ENCODE measurements at regions not wholly inside any gene's neighbourhood (a gene's known extent, or its start where the extent isn't known, plus 50 kb on each side); places are given as distances from the start of the nearest gene placed in this dataset.

DNA sequence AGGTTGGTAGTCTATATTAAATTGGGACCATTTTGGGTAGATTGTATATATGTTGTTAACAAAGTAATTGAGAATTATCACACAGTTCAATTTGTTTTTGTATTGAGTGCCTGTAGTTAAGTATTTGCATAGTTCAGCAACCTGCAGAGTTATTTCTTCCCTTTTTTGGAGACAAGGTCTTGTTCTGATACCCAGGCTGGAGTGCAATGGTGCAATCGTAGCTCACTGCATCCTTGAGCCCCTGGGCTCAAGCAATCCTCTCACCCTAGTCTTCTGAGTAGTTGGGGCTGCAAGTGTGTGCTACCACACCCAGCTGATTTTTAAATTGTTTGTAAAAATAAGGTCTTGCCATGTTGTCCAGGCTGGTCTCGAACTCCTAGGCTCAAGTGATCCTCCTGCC is 250.5 kb downstream of the UTRN start:
- ChIA-PET CTCF (no interaction called here), POLR2A (no interaction called here)

DNA sequence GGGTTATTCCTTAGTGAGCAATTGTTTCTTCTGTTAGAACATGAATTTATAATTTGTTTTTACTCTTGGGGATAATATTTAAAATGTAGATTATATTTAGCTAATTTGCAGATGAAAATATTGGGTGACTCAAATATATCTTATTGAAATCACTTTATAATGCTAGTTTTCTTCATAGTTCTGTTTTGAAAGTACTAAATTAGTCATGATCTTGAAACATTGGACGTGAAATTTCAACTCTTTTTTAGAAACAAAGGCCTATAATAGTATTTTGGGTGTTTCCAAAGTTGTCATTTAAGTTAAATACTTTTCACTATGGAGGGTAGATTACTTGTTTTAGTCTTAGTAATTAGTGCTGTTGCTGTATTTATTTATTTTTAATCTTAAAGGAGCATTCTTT is 250.9 kb downstream of the UTRN start:
- ChIA-PET POLR2A (no interaction called here), CTCF (interaction anchor here (0.6 kb wide), 1 partner anchor 846 kb away, joined by 3 read pairs; no protein-coding TSS in a partner anchor)
- DNase-seq (ENCODE audit: extremely low spot score) = no peak
- no peak for TF ChIP-seq TARDBP (IDR thresholded peaks at IDR 0.05)
- TF ChIP-seq, protein P1, sequence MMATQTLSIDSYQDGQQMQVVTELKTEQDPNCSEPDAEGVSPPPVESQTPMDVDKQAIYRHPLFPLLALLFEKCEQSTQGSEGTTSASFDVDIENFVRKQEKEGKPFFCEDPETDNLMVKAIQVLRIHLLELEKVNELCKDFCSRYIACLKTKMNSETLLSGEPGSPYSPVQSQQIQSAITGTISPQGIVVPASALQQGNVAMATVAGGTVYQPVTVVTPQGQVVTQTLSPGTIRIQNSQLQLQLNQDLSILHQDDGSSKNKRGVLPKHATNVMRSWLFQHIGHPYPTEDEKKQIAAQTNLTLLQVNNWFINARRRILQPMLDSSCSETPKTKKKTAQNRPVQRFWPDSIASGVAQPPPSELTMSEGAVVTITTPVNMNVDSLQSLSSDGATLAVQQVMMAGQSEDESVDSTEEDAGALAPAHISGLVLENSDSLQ (IDR thresholded peaks at IDR 0.05) = no peak
- no peak for TF ChIP-seq FOXA1 (IDR thresholded peaks at IDR 0.05)
- no peak for TF ChIP-seq HDGF (IDR thresholded peaks at IDR 0.05; ENCODE audit: borderline replicate concordance)
- TF ChIP-seq CTBP1 (IDR thresholded peaks at IDR 0.05; ENCODE audit: borderline replicate concordance) = no peak
- TF ChIP-seq L3MBTL2 (conservative IDR thresholded peaks at IDR 0.05) = no peak
- no peak for TF ChIP-seq ELF4 (IDR thresholded peaks at IDR 0.05)
- TF ChIP-seq FOXK2 (IDR thresholded peaks at IDR 0.05) = no peak
- no peak for TF ChIP-seq ZNF384 (IDR thresholded peaks at IDR 0.05)
- TF ChIP-seq NFRKB (IDR thresholded peaks at IDR 0.05) = no peak
- TF ChIP-seq BHLHE40 (IDR thresholded peaks at IDR 0.05; ENCODE audit: borderline replicate concordance) = no peak
- TF ChIP-seq FOXM1 (IDR thresholded peaks at IDR 0.05; ENCODE audit: borderline replicate concordance) = no peak
- TF ChIP-seq ARNT (IDR thresholded peaks at IDR 0.05) = no peak
- no peak for TF ChIP-seq SP1 (IDR thresholded peaks at IDR 0.05)
- no peak for TF ChIP-seq SUZ12 (IDR thresholded peaks at IDR 0.05)
- no peak for TF ChIP-seq LEF1 (IDR thresholded peaks at IDR 0.05; ENCODE audit: borderline replicate concordance)

More for the DNA sequence above, 250.5 kb downstream of the UTRN start:
- no peak for TF ChIP-seq HDGF (IDR thresholded peaks at IDR 0.05; ENCODE audit: borderline replicate concordance)
- no peak for TF ChIP-seq L3MBTL2 (conservative IDR thresholded peaks at IDR 0.05)
- no peak for TF ChIP-seq LEF1 (IDR thresholded peaks at IDR 0.05; ENCODE audit: borderline replicate concordance)
- TF ChIP-seq FOXA1 (IDR thresholded peaks at IDR 0.05) = no peak
- no peak for TF ChIP-seq SP1 (IDR thresholded peaks at IDR 0.05)
- TF ChIP-seq, protein P1 (IDR thresholded peaks at IDR 0.05) = no peak
- no peak for TF ChIP-seq ARNT (IDR thresholded peaks at IDR 0.05)
- TF ChIP-seq NFRKB (IDR thresholded peaks at IDR 0.05) = no peak
- TF ChIP-seq ELF4 (IDR thresholded peaks at IDR 0.05) = no peak
- TF ChIP-seq CTBP1 (IDR thresholded peaks at IDR 0.05; ENCODE audit: borderline replicate concordance) = no peak
- no peak for TF ChIP-seq BHLHE40 (IDR thresholded peaks at IDR 0.05; ENCODE audit: borderline replicate concordance)
- no peak for TF ChIP-seq FOXM1 (IDR thresholded peaks at IDR 0.05; ENCODE audit: borderline replicate concordance)
- DNase-seq (ENCODE audit: extremely low spot score) = no peak

DNA sequence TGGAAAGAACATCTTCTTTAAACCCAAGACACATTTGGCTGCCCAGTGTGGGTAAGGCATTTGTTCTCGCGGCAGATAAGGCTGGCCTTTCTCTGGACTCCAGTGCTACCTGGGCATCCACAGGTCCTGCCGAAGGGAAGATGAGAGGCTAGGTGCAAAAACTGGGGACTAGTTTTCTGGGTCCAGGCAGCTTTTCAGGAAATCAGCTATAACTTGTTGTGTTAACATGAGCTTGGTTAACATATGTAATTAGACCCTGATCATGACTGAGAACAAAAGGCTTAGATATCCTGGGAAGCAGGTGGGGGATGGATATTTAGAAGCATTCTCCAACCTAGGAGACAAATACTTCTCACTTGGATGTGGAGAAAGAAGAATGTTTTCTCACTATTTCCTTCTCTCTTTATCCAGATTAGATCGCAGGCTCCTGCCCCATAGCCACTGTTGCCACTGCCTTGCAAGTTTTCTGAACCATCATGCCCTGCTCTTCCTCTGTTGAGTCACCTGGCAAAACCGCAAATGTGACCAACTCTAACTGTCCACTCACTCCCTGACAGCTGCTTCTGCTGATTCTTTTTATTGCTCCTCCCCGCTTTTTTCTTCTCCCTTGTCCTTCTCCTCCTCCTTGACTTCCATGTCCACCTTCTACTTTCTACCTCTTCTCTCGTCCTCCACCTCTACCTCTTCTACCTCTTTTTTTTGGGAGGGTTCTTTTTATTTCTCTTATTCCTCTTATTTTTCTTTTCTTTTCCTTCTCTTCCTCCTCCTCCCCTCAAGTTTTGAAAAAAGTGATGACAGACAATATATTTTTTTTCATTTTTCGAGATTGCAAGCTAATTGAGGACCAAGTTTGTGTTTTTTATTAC is 258.1 kb downstream of the UTRN start:
- DNase-seq (ENCODE audit: extremely low spot score) = no peak
- ChIA-PET CTCF (no interaction called here), POLR2A (no interaction called here)
- TF ChIP-seq ARNT (IDR thresholded peaks at IDR 0.05) = no peak
- TF ChIP-seq CTBP1 (IDR thresholded peaks at IDR 0.05; ENCODE audit: borderline replicate concordance) = no peak
- TF ChIP-seq L3MBTL2 (conservative IDR thresholded peaks at IDR 0.05) = no peak
- no peak for TF ChIP-seq TARDBP (IDR thresholded peaks at IDR 0.05)
- TF ChIP-seq, protein P1 (IDR thresholded peaks at IDR 0.05) = no peak
- TF ChIP-seq LEF1 (IDR thresholded peaks at IDR 0.05; ENCODE audit: borderline replicate concordance) = no peak
- TF ChIP-seq FOXM1 (IDR thresholded peaks at IDR 0.05; ENCODE audit: borderline replicate concordance) = no peak
- no peak for TF ChIP-seq SP1 (IDR thresholded peaks at IDR 0.05)
- TF ChIP-seq NFRKB (IDR thresholded peaks at IDR 0.05) = no peak
- no peak for TF ChIP-seq BHLHE40 (IDR thresholded peaks at IDR 0.05; ENCODE audit: borderline replicate concordance)
- no peak for TF ChIP-seq HDGF (IDR thresholded peaks at IDR 0.05; ENCODE audit: borderline replicate concordance)
- TF ChIP-seq FOXA1 (IDR thresholded peaks at IDR 0.05) = no peak
- TF ChIP-seq ELF4 (IDR thresholded peaks at IDR 0.05) = no peak
- no peak for TF ChIP-seq SUZ12 (IDR thresholded peaks at IDR 0.05)

DNA sequence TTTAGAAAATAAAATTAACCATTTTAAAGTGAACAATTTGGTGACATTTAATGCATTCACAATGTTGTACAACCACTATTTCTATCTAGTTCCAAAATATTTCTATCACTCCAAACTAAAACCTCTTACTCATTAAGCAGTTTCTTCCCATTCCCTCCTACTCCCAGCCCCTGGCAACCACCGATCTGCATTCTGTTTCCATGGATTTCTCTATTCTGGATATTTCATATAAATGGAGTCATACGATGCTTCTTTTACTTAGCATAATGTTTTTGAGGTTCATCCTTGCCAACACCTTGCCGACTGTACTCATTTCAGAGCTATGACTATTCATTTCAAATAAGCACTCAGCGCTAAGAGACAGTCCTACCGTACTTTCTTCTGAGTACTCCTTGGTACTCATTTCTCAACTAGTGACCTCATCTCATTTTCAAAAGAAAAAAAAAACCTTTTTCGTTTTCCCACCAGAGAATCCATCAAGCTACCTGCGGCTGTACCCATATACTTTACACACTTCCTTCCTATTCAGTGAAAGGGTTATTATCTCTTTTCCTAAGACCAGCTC is 259.2 kb downstream of the UTRN start:
- no peak for DNase-seq (ENCODE audit: extremely low spot score)
- TF ChIP-seq NFRKB (IDR thresholded peaks at IDR 0.05) (no peak), BHLHE40 (IDR thresholded peaks at IDR 0.05; ENCODE audit: borderline replicate concordance) (no peak), ELF4 (IDR thresholded peaks at IDR 0.05) (no peak), SUZ12 (IDR thresholded peaks at IDR 0.05) (no peak), FOXA1 (IDR thresholded peaks at IDR 0.05) (no peak)
- TF ChIP-seq, protein P1 (IDR thresholded peaks at IDR 0.05) = no peak
- ChIA-PET POLR2A (no interaction called here), CTCF (no interaction called here)

DNA sequence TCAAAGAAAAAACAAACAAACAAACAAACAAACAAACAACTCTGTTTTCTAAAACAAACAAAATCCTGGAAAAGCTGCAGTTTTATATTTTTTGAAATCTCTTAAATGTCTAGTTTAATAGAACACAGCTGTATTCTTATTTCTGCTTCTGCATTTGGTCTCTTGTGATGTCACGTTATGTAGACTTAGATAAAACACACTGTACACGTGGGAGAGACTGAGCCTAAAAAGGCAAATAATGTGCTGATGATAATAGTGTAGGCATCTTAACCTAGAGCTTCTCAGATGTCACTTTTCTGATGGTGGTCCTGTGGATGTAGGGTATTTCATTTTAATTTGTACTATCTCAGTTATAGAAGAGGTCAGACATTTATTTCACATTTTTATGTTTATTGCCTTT is 261.7 kb downstream of the UTRN start:
- DNase-seq (ENCODE audit: extremely low spot score) = no peak
- CTCF ChIA-PET = interaction anchor here (0.8 kb wide), 1 partner anchor 19 kb away, joined by 3 read pairs; no protein-coding TSS in a partner anchor
- TF ChIP-seq NFRKB (IDR thresholded peaks at IDR 0.05) = no peak
- TF ChIP-seq L3MBTL2 (conservative IDR thresholded peaks at IDR 0.05) = no peak
- no peak for TF ChIP-seq ZNF384 (IDR thresholded peaks at IDR 0.05)
- TF ChIP-seq FOXA1 (IDR thresholded peaks at IDR 0.05) = no peak
- TF ChIP-seq HDGF (IDR thresholded peaks at IDR 0.05; ENCODE audit: borderline replicate concordance) = no peak
- TF ChIP-seq FOXM1 (IDR thresholded peaks at IDR 0.05; ENCODE audit: borderline replicate concordance) = no peak
- TF ChIP-seq, protein P1 (IDR thresholded peaks at IDR 0.05) = no peak
- TF ChIP-seq CTBP1 (IDR thresholded peaks at IDR 0.05; ENCODE audit: borderline replicate concordance) = no peak
- no peak for TF ChIP-seq ELF4 (IDR thresholded peaks at IDR 0.05)
- no peak for TF ChIP-seq SP1 (IDR thresholded peaks at IDR 0.05)
- TF ChIP-seq TARDBP (IDR thresholded peaks at IDR 0.05) = no peak
- TF ChIP-seq ARNT (IDR thresholded peaks at IDR 0.05) = no peak
- TF ChIP-seq SUZ12 (IDR thresholded peaks at IDR 0.05) = no peak
- TF ChIP-seq BHLHE40 (IDR thresholded peaks at IDR 0.05; ENCODE audit: borderline replicate concordance) = no peak
- TF ChIP-seq LEF1 (IDR thresholded peaks at IDR 0.05; ENCODE audit: borderline replicate concordance) = no peak
- TF ChIP-seq FOXK2 (IDR thresholded peaks at IDR 0.05) = no peak
- POLR2A ChIA-PET = no interaction called here
